GM21526 (cell line): ENCODE measurements at regions not wholly inside any gene's neighbourhood (a gene's known extent, or its start where the extent isn't known, plus 50 kb on each side); places are given as distances from the start of the nearest gene placed in this dataset.

ENCODE experiments used
- ATAC-seq: cut with Tn5 transposase; IDR thresholded peaks from one replicate; pipeline ENCODE4 v1.9.1; 2021; ENCODE audit warnings: moderate library complexity; ENCODE audit not compliant: unreplicated experiment, low FRiP score

- ATAC-seq = no peak
These were observed 77.8 kb upstream of the NRP1 start for GRCh38 chr10:33412241-33412640.

GRCh38 chr10:33410860-33411234, 76.4 kb upstream of the NRP1 start:
- no peak for ATAC-seq

- no peak for ATAC-seq
These were observed 75.8 kb upstream of the NRP1 start for GRCh38 chr10:33410096-33410859.

- no peak for ATAC-seq
These were observed 72.1 kb upstream of the NRP1 start for GRCh38 chr10:33406596-33406995.

- ATAC-seq = no peak
These were observed 68.0 kb upstream of the NRP1 start for GRCh38 chr10:33402220-33403073.

- no peak for ATAC-seq
These were observed 66.8 kb upstream of the NRP1 start for GRCh38 chr10:33401300-33401699.

- no peak for ATAC-seq
These were observed 64.3 kb upstream of the NRP1 start for GRCh38 chr10:33398796-33399195.

GRCh38 chr10:33396938-33397337, 62.5 kb upstream of the NRP1 start:
- no peak for ATAC-seq

GRCh38 chr10:33396279-33396678, 61.8 kb upstream of the NRP1 start:
- no peak for ATAC-seq

GRCh38 chr10:33395201-33395600, 60.7 kb upstream of the NRP1 start:
- ATAC-seq = no peak

- no peak for ATAC-seq
These were observed 58.2 kb upstream of the NRP1 start for GRCh38 chr10:33392706-33393105.

GRCh38 chr10:33391611-33392465, 57.4 kb upstream of the NRP1 start:
- ATAC-seq = no peak

GRCh38 chr10:33390046-33390445, 55.6 kb upstream of the NRP1 start:
- no peak for ATAC-seq

- ATAC-seq = no peak
These were observed 54.3 kb upstream of the NRP1 start for GRCh38 chr10:33388785-33389184.

GRCh38 chr10:33388382-33388781, 53.9 kb upstream of the NRP1 start:
- no peak for ATAC-seq

GRCh38 chr10:33387720-33388119, 53.3 kb upstream of the NRP1 start:
- no peak for ATAC-seq

- ATAC-seq = no peak
These were observed 52.5 kb upstream of the NRP1 start for GRCh38 chr10:33386926-33387325.

GRCh38 chr10:33385686-33386085, 51.2 kb upstream of the NRP1 start:
- ATAC-seq = no peak

- ATAC-seq = no peak
These were observed 50.5 kb upstream of the NRP1 start for GRCh38 chr10:33385015-33385414.
